DND-41 (cell line): ENCODE measurements at regions not wholly inside any gene's neighbourhood (a gene's known extent, or its start where the extent isn't known, plus 50 kb on each side); places are given as distances from the start of the nearest gene placed in this dataset.
A peak's percentile ranks its signal among the peaks of the same experiment; 100 is the strongest.

ENCODE experiments used
- ATAC-seq: fragments of 200-7000 bp; cut with Tn5 transposase; 3 replicates; pipeline ENCODE4 v1.9.1; 2021; ENCODE audit warnings: low read depth; ENCODE audit not compliant: insufficient read depth
- DNase-seq: peaks from one replicate; pipeline ENCODE4 v3.0.0-alpha.2; 2020
- H2AFZ ChIP-seq: 2 replicates; pipeline ENCODE4 v1.6.0; 2012; ENCODE audit warnings: low read depth, low read length
- H3K27ac ChIP-seq: 2 replicates; pipeline ENCODE4 v1.5.1; 2012; ENCODE audit warnings: low read length, inconsistent platforms
- H3K27me3 ChIP-seq: fragments of 200-600 bp; sonication (generic); 2 replicates; pipeline ENCODE4 v1.6.0; 2012; ENCODE audit warnings: low read length, mild to moderate bottlenecking, inconsistent platforms; ENCODE audit not compliant: insufficient read depth, poor library complexity
- H3K36me3 ChIP-seq: 2 replicates; pipeline ENCODE4 v1.5.1; 2012; ENCODE audit warnings: low read length, inconsistent platforms; ENCODE audit not compliant: insufficient read depth
- H3K4me1 ChIP-seq: 2 replicates; pipeline ENCODE4 v1.5.1; 2012; ENCODE audit warnings: mild to moderate bottlenecking, low read length; ENCODE audit not compliant: insufficient read depth
- H3K4me2 ChIP-seq: 2 replicates; pipeline ENCODE4 v1.6.0; 2012; ENCODE audit warnings: mild to moderate bottlenecking, moderate library complexity, low read length, inconsistent platforms; ENCODE audit not compliant: insufficient read depth
- H3K4me3 ChIP-seq, 2 experiments: fragments of 200-600 bp in 1 of 2; shearing (Covaris generic) in 1 of 2; 2 replicates each; pipeline ENCODE4 v1.5.1; 2012 to 2016; ENCODE audit warnings: inconsistent platforms in 2 of 2, low read length in 2 of 2, mild to moderate bottlenecking in 2 of 2, low read depth in 1 of 2, moderate library complexity in 1 of 2
- H3K79me2 ChIP-seq: 2 replicates; pipeline ENCODE4 v1.6.0; 2012; ENCODE audit warnings: low read length, inconsistent platforms; ENCODE audit not compliant: insufficient read depth
- H3K9ac ChIP-seq: 2 replicates; pipeline ENCODE4 v1.6.0; 2012; ENCODE audit warnings: low read depth, mild to moderate bottlenecking, inconsistent platforms, low read length, moderate library complexity
- H3K9me3 ChIP-seq: 2 replicates; pipeline ENCODE4 v1.5.1; 2012; ENCODE audit warnings: low read length, moderate library complexity, mild to moderate bottlenecking, inconsistent platforms; ENCODE audit not compliant: insufficient read depth, severe bottlenecking
- H4K20me1 ChIP-seq: 2 replicates; pipeline ENCODE4 v1.6.0; 2012; ENCODE audit warnings: low read length; ENCODE audit not compliant: insufficient read depth
- EZH2 ChIP-seq: IDR thresholded peaks from 3 replicates; pipeline ENCODE4 v1.6.1; 2012; ENCODE audit warnings: borderline replicate concordance, low read depth, mild to moderate bottlenecking, moderate library complexity, low read length, inconsistent platforms; ENCODE audit not compliant: severe bottlenecking
- TF ChIP-seq, protein P1 (sequence below): IDR thresholded peaks from 2 replicates; pipeline ENCODE4 v1.5.1; 2012; ENCODE audit warnings: borderline replicate concordance, low read length, moderate library complexity, mild to moderate bottlenecking; ENCODE audit not compliant: poor library complexity, severe bottlenecking; ENCODE audit errors: extremely low read depth

DNA sequence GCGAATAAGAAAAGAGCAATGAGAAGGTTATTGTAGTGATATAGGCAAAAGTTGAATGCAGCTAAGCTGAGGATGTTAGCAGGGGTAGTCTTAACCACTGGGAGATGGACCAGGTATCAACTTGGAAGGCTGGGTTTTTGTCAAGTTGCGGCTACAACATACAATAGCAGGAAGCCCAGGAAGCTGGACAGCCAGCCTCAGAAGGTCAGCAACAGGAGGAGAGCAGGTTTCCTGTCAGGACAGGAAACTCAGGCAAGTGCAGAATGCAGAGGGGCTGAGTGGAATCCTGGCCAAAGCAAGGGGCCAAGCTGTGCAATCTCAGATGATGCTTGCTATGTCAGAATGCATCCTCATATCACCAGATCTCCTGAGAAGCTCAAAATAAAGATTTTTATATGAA lies 530.0 kb upstream of the ID2 start:
- no peaks in the 10 kb centered on the region for H3K36me3 ChIP-seq
- TF ChIP-seq EZH2, result no peak
- TF ChIP-seq, protein P1, sequence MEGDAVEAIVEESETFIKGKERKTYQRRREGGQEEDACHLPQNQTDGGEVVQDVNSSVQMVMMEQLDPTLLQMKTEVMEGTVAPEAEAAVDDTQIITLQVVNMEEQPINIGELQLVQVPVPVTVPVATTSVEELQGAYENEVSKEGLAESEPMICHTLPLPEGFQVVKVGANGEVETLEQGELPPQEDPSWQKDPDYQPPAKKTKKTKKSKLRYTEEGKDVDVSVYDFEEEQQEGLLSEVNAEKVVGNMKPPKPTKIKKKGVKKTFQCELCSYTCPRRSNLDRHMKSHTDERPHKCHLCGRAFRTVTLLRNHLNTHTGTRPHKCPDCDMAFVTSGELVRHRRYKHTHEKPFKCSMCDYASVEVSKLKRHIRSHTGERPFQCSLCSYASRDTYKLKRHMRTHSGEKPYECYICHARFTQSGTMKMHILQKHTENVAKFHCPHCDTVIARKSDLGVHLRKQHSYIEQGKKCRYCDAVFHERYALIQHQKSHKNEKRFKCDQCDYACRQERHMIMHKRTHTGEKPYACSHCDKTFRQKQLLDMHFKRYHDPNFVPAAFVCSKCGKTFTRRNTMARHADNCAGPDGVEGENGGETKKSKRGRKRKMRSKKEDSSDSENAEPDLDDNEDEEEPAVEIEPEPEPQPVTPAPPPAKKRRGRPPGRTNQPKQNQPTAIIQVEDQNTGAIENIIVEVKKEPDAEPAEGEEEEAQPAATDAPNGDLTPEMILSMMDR, result no peak
- H4K20me1 ChIP-seq, result no peaks in the 10 kb centered on the region
- no peak overlapping the region for H3K4me2 ChIP-seq
- H3K79me2 ChIP-seq, result no peaks in the 10 kb centered on the region
- no peaks in the 10 kb centered on the region for H3K9me3 ChIP-seq
- DNase-seq (no peak), ATAC-seq (no peak)
- H2AFZ ChIP-seq, result no peak overlapping the region
- H3K4me3 ChIP-seq, result no peak overlapping the region
- no peaks in the 10 kb centered on the region for H3K4me1 ChIP-seq
- H3K27ac ChIP-seq, result no peak overlapping the region
- H3K27me3 ChIP-seq, result no peaks in the 10 kb centered on the region
- no peak overlapping the region for H3K9ac ChIP-seq

DNA sequence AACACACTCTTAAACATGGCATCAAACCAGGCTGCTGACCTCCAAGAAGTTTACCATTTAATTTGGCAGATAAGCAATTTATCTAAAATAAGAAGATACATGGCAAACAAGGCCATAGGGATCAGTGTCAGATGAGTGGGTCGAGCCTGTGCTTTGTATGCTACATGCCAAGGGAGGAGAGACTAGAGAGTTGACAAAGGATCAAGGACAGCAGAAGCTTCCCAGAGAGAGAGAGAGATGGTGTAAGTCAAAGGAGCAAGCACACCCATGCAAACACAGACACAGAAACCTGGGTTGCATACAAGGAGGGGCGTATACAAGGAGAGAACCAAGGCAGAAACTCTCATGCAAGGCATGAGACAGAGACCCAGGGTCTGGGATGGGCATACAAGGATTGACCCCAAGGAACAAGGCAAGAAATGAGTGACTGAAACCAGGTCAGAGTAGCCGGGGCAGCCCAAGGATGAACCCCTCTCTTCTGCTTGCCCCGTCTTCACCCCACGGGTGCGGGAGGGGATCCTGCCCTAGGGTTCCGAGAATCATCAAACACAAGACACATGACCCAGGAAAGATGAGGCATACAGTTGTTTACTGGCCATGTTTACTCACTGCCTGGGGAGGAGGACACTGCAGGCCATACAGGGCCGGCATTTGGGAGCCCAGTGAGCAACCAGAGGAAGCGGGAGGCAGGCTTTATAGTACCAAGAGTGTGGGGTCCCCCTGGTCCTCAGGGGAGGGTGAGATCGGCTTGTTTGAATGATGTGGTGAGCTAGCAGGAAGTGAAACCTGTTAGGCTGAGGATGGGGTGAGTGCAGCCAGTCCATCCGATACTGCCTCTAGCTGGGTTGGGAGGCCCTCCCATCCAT lies 529.2 kb upstream of the ID2 start:
- no peaks in the 10 kb centered on the region for H3K27me3 ChIP-seq
- H2AFZ ChIP-seq, result no peak overlapping the region
- ATAC-seq (peak; percentile 83), DNase-seq (peak; percentile 19)
- no peak overlapping the region for H3K9ac ChIP-seq
- H3K9me3 ChIP-seq, result no peaks in the 10 kb centered on the region
- H3K36me3 ChIP-seq, result no peaks in the 10 kb centered on the region
- no peak overlapping the region for H3K4me3 ChIP-seq
- H4K20me1 ChIP-seq, result no peaks in the 10 kb centered on the region
- H3K79me2 ChIP-seq, result no peaks in the 10 kb centered on the region
- H3K4me1 ChIP-seq, result no peaks in the 10 kb centered on the region
- no peak overlapping the region for H3K4me2 ChIP-seq
- H3K27ac ChIP-seq, result no peak overlapping the region
- no peak for TF ChIP-seq EZH2
- TF ChIP-seq, protein P1, result no peak

DNA sequence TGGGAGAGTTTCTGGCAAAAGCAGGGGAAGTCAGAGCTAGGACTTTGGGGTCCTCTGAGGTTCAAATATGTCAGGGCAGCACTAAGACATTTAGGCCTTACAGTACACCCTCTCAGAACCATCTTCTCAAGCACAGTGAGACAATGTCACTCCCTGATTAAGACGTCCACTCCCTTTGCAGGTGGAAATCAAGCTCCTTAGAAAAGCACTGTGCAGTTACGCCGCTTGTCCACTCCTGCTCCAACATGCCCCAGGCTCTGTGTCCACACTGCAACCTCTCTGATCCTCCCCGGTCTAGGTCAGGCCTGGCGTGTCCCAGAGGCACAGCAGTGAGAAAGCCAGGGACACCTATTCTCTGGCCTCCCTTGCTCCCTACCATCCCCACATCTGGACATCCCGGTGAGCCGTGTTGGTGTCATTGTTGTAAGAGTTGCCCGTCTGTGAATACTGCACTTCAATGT lies 528.6 kb upstream of the ID2 start:
- Histone ChIP-seq H3K4me3 (no peak overlapping the region), H3K79me2 (no peaks in the 10 kb centered on the region), H3K4me2 (no peak overlapping the region), H3K4me1 (no peaks in the 10 kb centered on the region), H3K36me3 (no peaks in the 10 kb centered on the region), H3K9ac (no peak overlapping the region), H2AFZ (no peak overlapping the region), H4K20me1 (no peaks in the 10 kb centered on the region), H3K9me3 (no peaks in the 10 kb centered on the region), H3K27ac (no peak overlapping the region), H3K27me3 (no peaks in the 10 kb centered on the region)
- ATAC-seq (no peak), DNase-seq (no peak)
- TF ChIP-seq EZH2, result no peak
- TF ChIP-seq, protein P1, result no peak
